ENCODE measurements at regions not wholly inside any gene's neighbourhood (a gene's known extent, or its start where the extent isn't known, plus 50 kb on each side); places are given as distances from the start of the nearest gene placed in this dataset.
"Not testable (repeated sequence)": the region's sequence is repeated elsewhere in the genome, so short reads cannot be mapped to it uniquely, and the experiment has no call there.

- ChIA-PET CTCF (no interaction called here), POLR2A (no interaction called here)
- BruUV-seq (replicated peaks) = no TSS peak
- no peak for TF ChIP-seq POLR2AphosphoS5 (IDR thresholded peaks at IDR 0.05; ENCODE audit: low read depth, low read length)
- TF ChIP-seq REST (IDR thresholded peaks at IDR 0.05; ENCODE audit: insufficient read depth in 1 of 2, low read depth in 2 of 2, low read length in 1 of 2) = no peak
- no peak for TF ChIP-seq TCF7L2 (IDR thresholded peaks at IDR 0.05; ENCODE audit: low read depth, low read length)
- TF ChIP-seq SIN3A (IDR thresholded peaks at IDR 0.05; ENCODE audit: borderline replicate concordance, insufficient read depth, low read depth, low read length) = no peak
- TF ChIP-seq, protein P1, sequence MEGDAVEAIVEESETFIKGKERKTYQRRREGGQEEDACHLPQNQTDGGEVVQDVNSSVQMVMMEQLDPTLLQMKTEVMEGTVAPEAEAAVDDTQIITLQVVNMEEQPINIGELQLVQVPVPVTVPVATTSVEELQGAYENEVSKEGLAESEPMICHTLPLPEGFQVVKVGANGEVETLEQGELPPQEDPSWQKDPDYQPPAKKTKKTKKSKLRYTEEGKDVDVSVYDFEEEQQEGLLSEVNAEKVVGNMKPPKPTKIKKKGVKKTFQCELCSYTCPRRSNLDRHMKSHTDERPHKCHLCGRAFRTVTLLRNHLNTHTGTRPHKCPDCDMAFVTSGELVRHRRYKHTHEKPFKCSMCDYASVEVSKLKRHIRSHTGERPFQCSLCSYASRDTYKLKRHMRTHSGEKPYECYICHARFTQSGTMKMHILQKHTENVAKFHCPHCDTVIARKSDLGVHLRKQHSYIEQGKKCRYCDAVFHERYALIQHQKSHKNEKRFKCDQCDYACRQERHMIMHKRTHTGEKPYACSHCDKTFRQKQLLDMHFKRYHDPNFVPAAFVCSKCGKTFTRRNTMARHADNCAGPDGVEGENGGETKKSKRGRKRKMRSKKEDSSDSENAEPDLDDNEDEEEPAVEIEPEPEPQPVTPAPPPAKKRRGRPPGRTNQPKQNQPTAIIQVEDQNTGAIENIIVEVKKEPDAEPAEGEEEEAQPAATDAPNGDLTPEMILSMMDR (IDR thresholded peaks at IDR 0.05) = no peak
- ATAC-seq (no peak), DNase-seq (ENCODE audit: low read depth, low spot score) (no peak)
- intact Hi-C loops (cut with micrococcal nuclease; ENCODE audit: unreplicated experiment) = no loop called here
- Histone ChIP-seq H3K4me3 (ENCODE audit: low read depth in 2 of 2, low read length in 2 of 2) (no peak overlapping the region), H3K27ac (ENCODE audit: low read length) (no peak overlapping the region), H3K36me3 (ENCODE audit: control insufficient read depth, insufficient read depth, low read length) (no peaks in the 10 kb centered on the region), H3K9me3 (ENCODE audit: control insufficient read depth, insufficient read depth, low read depth, low read length) (no peaks in the 10 kb centered on the region), H3K4me1 (ENCODE audit: control insufficient read depth, insufficient read depth, low read length) (no peaks in the 10 kb centered on the region), H3K27me3 (ENCODE audit: control insufficient read depth, insufficient read depth, low read length) (no peaks in the 10 kb centered on the region)
- in situ Hi-C loops (cut with HindIII; ENCODE audit: low pct_unique_long_range_greater_than_20kb, low sequenced_read_pairs) = no loop called here
These were observed 128.7 kb upstream of the ZC3H12C start for GRCh38 chr11:109964487-109964886.

DNA sequence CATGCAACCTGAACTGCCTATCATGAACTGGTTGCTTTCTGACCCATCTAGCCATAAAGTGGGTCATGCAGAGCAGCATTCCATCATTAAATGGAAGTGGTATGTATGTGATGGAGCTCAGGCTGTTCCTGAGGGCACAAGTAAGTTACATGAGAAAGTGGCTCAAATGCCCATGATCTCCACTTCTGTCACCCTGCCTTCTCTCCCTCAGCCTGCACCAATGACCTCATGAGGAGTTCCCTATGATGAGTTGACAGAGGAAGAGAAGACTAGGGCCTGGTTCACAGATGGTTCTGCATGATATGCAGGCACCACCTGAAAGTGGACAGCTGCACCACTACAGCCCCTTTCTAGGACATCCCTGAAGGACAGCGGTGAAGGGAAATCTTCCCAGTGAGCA, 127.7 kb upstream of the ZC3H12C start:
- POLR2A ChIA-PET; CTCF ChIA-PET; BruUV-seq (replicated peaks); ATAC-seq; H3K4me1 ChIP-seq (ENCODE audit: control insufficient read depth, insufficient read depth, low read length); H3K27ac ChIP-seq (ENCODE audit: low read length); in situ Hi-C loops (cut with HindIII; ENCODE audit: low pct_unique_long_range_greater_than_20kb, low sequenced_read_pairs); DNase-seq (ENCODE audit: low read depth, low spot score); H3K4me3 ChIP-seq (ENCODE audit: low read depth in 2 of 2, low read length in 2 of 2); H3K36me3 ChIP-seq (ENCODE audit: control insufficient read depth, insufficient read depth, low read length); intact Hi-C loops (cut with micrococcal nuclease; ENCODE audit: unreplicated experiment); H3K9me3 ChIP-seq (ENCODE audit: control insufficient read depth, insufficient read depth, low read depth, low read length); H3K27me3 ChIP-seq (ENCODE audit: control insufficient read depth, insufficient read depth, low read length): not testable (repeated sequence)

- H3K9me3 ChIP-seq (ENCODE audit: control insufficient read depth, insufficient read depth, low read depth, low read length); BruUV-seq (replicated peaks); H3K27me3 ChIP-seq (ENCODE audit: control insufficient read depth, insufficient read depth, low read length); ATAC-seq; CTCF ChIA-PET; H3K4me3 ChIP-seq (ENCODE audit: low read depth in 2 of 2, low read length in 2 of 2); H3K27ac ChIP-seq (ENCODE audit: low read length); intact Hi-C loops (cut with micrococcal nuclease; ENCODE audit: unreplicated experiment); H3K4me1 ChIP-seq (ENCODE audit: control insufficient read depth, insufficient read depth, low read length); POLR2A ChIA-PET; in situ Hi-C loops (cut with HindIII; ENCODE audit: low pct_unique_long_range_greater_than_20kb, low sequenced_read_pairs); H3K36me3 ChIP-seq (ENCODE audit: control insufficient read depth, insufficient read depth, low read length); DNase-seq (ENCODE audit: low read depth, low spot score): not testable (repeated sequence)
These were observed 127.3 kb upstream of the ZC3H12C start for GRCh38 chr11:109965926-109966325.

DNA sequence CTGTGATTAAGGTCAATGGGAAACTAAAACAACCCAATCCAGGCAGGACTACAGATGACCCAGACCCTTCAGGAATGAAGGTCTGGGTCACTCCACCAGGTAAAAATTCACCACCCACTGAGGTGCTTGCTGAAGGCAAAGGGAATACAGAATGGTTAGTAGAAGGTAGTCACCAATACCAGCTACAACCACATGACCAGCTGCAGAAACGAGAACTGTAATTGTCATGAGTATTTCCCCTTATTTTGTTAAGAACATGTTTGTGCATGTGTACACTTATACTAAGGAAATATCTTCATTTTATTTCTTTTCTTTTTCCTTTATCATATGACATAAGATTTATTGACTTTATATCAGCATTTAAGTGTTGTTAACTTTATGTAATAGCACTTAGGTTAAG, 126.1 kb upstream of the ZC3H12C start:
- H3K27me3 ChIP-seq (ENCODE audit: control insufficient read depth, insufficient read depth, low read length); DNase-seq (ENCODE audit: low read depth, low spot score); in situ Hi-C loops (cut with HindIII; ENCODE audit: low pct_unique_long_range_greater_than_20kb, low sequenced_read_pairs); H3K4me3 ChIP-seq (ENCODE audit: low read depth in 2 of 2, low read length in 2 of 2); POLR2A ChIA-PET; H3K9me3 ChIP-seq (ENCODE audit: control insufficient read depth, insufficient read depth, low read depth, low read length); CTCF ChIA-PET; H3K4me1 ChIP-seq (ENCODE audit: control insufficient read depth, insufficient read depth, low read length); intact Hi-C loops (cut with micrococcal nuclease; ENCODE audit: unreplicated experiment); BruUV-seq (replicated peaks); H3K27ac ChIP-seq (ENCODE audit: low read length); H3K36me3 ChIP-seq (ENCODE audit: control insufficient read depth, insufficient read depth, low read length); ATAC-seq: not testable (repeated sequence)

All from Panc1 (cell line).